Activated CD4-positive, CD25-positive, alpha-beta regulatory T cell treated with anti-CD3 and anti-CD28 coated beads, Interleukin-2, amount 50 U/mL, for 72 hours (primary cell): ENCODE measurements at regions not wholly inside any gene's neighbourhood (a gene's known extent, or its start where the extent isn't known, plus 50 kb on each side); places are given as distances from the start of the nearest gene placed in this dataset.
A peak's percentile ranks its signal among the peaks of the same experiment; 100 is the strongest.
"Not testable (repeated sequence)": the region's sequence is repeated elsewhere in the genome, so short reads cannot be mapped to it uniquely, and the experiment has no call there.

Experiments
- DNase-seq: peaks from one replicate; pipeline ENCODE4 v3.0.0; 2021

GRCh38 chr16:72729552-72729951 is 318.4 kb downstream of the ZFHX3 start:
- DNase-seq: not testable (repeated sequence)

GRCh38 chr16:72728516-72728915 is 319.4 kb downstream of the ZFHX3 start:
- DNase-seq: no peak

GRCh38 chr16:72727565-72727964 is 320.4 kb downstream of the ZFHX3 start:
- no peak for DNase-seq

GRCh38 chr16:72725643-72726042 is 322.3 kb downstream of the ZFHX3 start:
- DNase-seq: no peak

- no peak for DNase-seq
These were observed 324.1 kb downstream of the ZFHX3 start for GRCh38 chr16:72723781-72724180.

- no peak for DNase-seq
These were observed 325.4 kb downstream of the ZFHX3 start for GRCh38 chr16:72722552-72722951.

GRCh38 chr16:72721981-72722380 is 325.9 kb downstream of the ZFHX3 start:
- no peak for DNase-seq

GRCh38 chr16:72715267-72715666 is 332.7 kb downstream of the ZFHX3 start:
- DNase-seq: no peak

GRCh38 chr16:72711823-72712222 is 336.1 kb downstream of the ZFHX3 start:
- no peak for DNase-seq

GRCh38 chr16:72705801-72706200 is 342.1 kb downstream of the ZFHX3 start:
- no peak for DNase-seq

GRCh38 chr16:72704746-72705372 is 343.1 kb downstream of the ZFHX3 start:
- no peak for DNase-seq

GRCh38 chr16:72689851-72690250 is 358.1 kb downstream of the ZFHX3 start:
- DNase-seq: no peak

- no peak for DNase-seq
These were observed 367.2 kb downstream of the ZFHX3 start for GRCh38 chr16:72680732-72681131.

GRCh38 chr16:72679856-72680255 is 368.1 kb downstream of the ZFHX3 start:
- DNase-seq: no peak

- no peak for DNase-seq
These were observed 370.1 kb downstream of the ZFHX3 start for GRCh38 chr16:72677662-72678447.

GRCh38 chr16:72673118-72673517 is 374.8 kb downstream of the ZFHX3 start:
- DNase-seq: no peak

- no peak for DNase-seq
These were observed 381.7 kb downstream of the ZFHX3 start for GRCh38 chr16:72666267-72666666.

GRCh38 chr16:72665701-72666100 is 382.2 kb downstream of the ZFHX3 start:
- DNase-seq: no peak

- peak; percentile 93 for DNase-seq
These were observed 383.2 kb downstream of the ZFHX3 start for GRCh38 chr16:72664509-72665408.

GRCh38 chr16:72664056-72664508 is 383.8 kb downstream of the ZFHX3 start:
- no peak for DNase-seq

- DNase-seq: no peak
These were observed 388.8 kb downstream of the ZFHX3 start for GRCh38 chr16:72658888-72659717.

GRCh38 chr16:72657791-72658190 is 390.1 kb downstream of the ZFHX3 start:
- DNase-seq: no peak

GRCh38 chr16:72657164-72657563 is 390.8 kb downstream of the ZFHX3 start:
- no peak for DNase-seq
